GM19035 (cell line): ENCODE measurements at regions not wholly inside any gene's neighbourhood (a gene's known extent, or its start where the extent isn't known, plus 50 kb on each side); places are given as distances from the start of the nearest gene placed in this dataset.

Experiments
- ATAC-seq: cut with Tn5 transposase; IDR thresholded peaks from one replicate; pipeline ENCODE4 v1.9.1; 2021; ENCODE audit not compliant: unreplicated experiment

- no peak for ATAC-seq
Observed at GRCh38 chr3:78398401-78398800, 1358.5 kb downstream of the ROBO2 start.

- no peak for ATAC-seq
Observed at GRCh38 chr3:78402720-78403119, 1362.8 kb downstream of the ROBO2 start.

GRCh38 chr3:78405745-78406144 is 1362.1 kb downstream of the ROBO1 start:
- no peak for ATAC-seq

- no peak for ATAC-seq
Observed at GRCh38 chr3:78406396-78406795, 1361.4 kb downstream of the ROBO1 start.

- ATAC-seq = no peak
Observed at GRCh38 chr3:78410077-78410476, 1357.7 kb downstream of the ROBO1 start.

GRCh38 chr3:78414261-78414660 is 1353.5 kb downstream of the ROBO1 start:
- ATAC-seq = no peak

- ATAC-seq = no peak
Observed at GRCh38 chr3:78420611-78421010, 1347.2 kb downstream of the ROBO1 start.

- no peak for ATAC-seq
Observed at GRCh38 chr3:78421247-78421966, 1346.4 kb downstream of the ROBO1 start.

- ATAC-seq = no peak
Observed at GRCh38 chr3:78424656-78425055, 1343.1 kb downstream of the ROBO1 start.

- ATAC-seq = no peak
Observed at GRCh38 chr3:78426454-78426853, 1341.3 kb downstream of the ROBO1 start.

GRCh38 chr3:78427303-78427702 is 1340.5 kb downstream of the ROBO1 start:
- ATAC-seq = no peak

- ATAC-seq = no peak
Observed at GRCh38 chr3:78430741-78431140, 1337.1 kb downstream of the ROBO1 start.

GRCh38 chr3:78434801-78435200 is 1333.0 kb downstream of the ROBO1 start:
- ATAC-seq = no peak

GRCh38 chr3:78455166-78455565 is 1312.6 kb downstream of the ROBO1 start:
- no peak for ATAC-seq

GRCh38 chr3:78455712-78456433 is 1311.9 kb downstream of the ROBO1 start:
- ATAC-seq = no peak

GRCh38 chr3:78459796-78460195 is 1308.0 kb downstream of the ROBO1 start:
- no peak for ATAC-seq

GRCh38 chr3:78462021-78462420 is 1305.8 kb downstream of the ROBO1 start:
- ATAC-seq = no peak

GRCh38 chr3:78476076-78476475 is 1291.7 kb downstream of the ROBO1 start:
- no peak for ATAC-seq

- ATAC-seq = no peak
Observed at GRCh38 chr3:78481050-78481449, 1286.7 kb downstream of the ROBO1 start.

- no peak for ATAC-seq
Observed at GRCh38 chr3:78483090-78483489, 1284.7 kb downstream of the ROBO1 start.

GRCh38 chr3:78494851-78495250 is 1272.9 kb downstream of the ROBO1 start:
- no peak for ATAC-seq

GRCh38 chr3:78495301-78495700 is 1272.5 kb downstream of the ROBO1 start:
- no peak for ATAC-seq

GRCh38 chr3:78496501-78496900 is 1271.3 kb downstream of the ROBO1 start:
- ATAC-seq = no peak
